Activated CD8-positive, alpha-beta memory T cell treated with anti-CD3 and anti-CD28 coated beads, Interleukin-2, amount 50 U/mL, for 48 hours (primary cell): ENCODE measurements at regions not wholly inside any gene's neighbourhood (a gene's known extent, or its start where the extent isn't known, plus 50 kb on each side); places are given as distances from the start of the nearest gene placed in this dataset.
"Not testable (repeated sequence)": the region's sequence is repeated elsewhere in the genome, so short reads cannot be mapped to it uniquely, and the experiment has no call there.

Experiments
- DNase-seq: peaks from one replicate; pipeline ENCODE4 v3.0.0-alpha.2; 2020

GRCh38 chr2:17058772-17059402 lies 393.3 kb upstream of the CYRIA start:
- no peak for DNase-seq

GRCh38 chr2:17057109-17058017 lies 391.7 kb upstream of the CYRIA start:
- DNase-seq, result no peak

GRCh38 chr2:17056236-17056635 lies 390.6 kb upstream of the CYRIA start:
- no peak for DNase-seq

DNA sequence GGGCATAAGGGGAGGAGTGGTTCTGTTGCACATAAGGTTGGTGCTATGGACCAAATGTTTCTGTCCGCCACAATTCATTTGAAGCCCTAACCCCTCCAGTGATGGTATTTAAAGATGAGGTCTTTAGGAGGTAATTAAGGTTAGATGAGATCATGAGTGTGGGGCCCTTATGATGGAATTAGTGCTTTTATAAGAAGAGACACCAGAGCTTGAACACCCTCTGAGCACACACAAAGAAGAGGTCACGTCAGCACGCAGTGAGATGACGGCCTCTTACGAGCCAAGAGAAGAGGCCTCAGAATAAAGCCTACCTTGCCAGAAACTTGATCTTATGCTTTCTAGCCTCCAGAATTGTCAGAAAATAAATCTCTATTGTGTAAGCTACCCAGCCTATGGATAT lies 386.4 kb upstream of the CYRIA start:
- no peak for DNase-seq

DNA sequence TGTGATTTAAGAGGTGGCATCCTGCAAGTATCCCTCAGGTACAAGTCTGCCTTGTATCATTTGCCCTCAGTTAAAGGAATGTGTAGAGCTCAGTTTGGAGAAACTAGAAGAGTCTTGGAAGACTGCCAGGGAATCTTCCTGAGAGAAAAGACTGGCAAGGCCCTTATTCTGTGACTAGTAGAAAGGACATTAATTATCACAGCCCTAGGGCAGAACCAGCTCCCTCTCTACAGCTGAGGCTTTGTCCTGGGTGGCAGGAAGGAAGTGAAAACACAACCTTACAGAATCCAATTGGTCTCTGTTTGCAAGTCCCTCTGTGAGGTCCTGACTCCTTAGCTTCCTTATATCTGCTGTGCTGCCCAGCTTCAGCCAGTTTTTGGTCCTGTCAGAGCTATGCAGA lies 385.9 kb upstream of the CYRIA start:
- no peak for DNase-seq

- no peak for DNase-seq
Observed at GRCh38 chr2:17043173-17043572, 377.5 kb upstream of the CYRIA start.

DNA sequence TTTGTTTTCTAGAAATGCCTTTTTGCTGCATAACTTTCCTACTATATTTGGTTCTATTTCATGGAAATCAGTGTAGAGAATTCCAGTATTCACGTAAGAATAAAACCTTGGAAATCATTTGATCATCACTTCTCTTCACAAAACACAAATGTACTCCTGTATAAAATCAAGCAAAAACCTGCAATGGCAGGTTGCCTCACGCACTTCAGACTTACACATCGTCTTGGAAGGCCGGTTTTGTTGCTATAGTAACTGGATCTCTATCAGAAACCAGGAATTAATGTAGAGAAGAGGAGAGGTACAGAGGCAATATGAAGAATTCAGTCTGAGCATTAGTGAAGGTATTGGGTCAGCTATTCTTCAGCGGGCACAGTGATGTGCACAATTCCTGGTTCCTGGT lies 370.7 kb upstream of the CYRIA start:
- DNase-seq, result no peak

DNA sequence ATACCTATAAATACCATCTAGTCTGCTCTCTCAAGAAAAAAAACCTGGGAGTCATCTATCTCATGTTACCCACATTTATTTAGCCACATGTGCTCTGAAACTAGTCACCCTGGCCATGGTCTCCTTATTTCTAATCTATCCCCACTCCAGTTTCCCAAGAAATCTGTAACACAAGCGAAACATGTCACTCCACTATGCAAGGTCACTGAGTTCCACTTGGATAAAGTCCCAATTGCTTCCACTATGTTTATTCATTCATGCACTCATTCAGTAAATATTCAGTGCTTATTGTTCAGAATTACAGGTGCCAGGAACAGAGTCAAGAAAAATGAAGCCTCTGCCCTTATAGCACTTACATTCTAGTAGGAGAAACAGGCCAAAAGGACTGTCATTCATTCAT lies 369.4 kb upstream of the CYRIA start:
- DNase-seq, result no peak

DNA sequence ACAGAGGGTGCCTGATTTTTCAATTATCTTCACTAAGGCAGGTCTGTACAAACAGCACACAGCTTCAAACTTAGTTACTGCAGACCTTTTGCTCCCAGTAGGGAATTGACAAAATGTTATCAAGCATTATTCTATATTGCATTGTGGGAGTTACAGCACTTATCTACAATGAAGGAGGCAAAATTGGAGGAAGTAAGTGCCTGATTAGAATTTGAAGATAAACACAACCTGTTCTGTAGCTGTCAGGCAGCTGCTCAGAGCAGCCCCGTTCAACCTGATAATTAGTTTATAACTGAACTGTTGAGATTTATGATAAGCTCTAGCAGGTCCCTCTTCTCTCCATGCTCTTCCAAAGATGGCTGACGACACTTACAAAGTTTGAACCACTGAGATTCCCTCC lies 364.4 kb upstream of the CYRIA start:
- no peak for DNase-seq

- DNase-seq, result no peak
Observed at GRCh38 chr2:17012297-17012696, 346.7 kb upstream of the CYRIA start.

GRCh38 chr2:17010104-17010503 lies 344.5 kb upstream of the CYRIA start:
- no peak for DNase-seq

- no peak for DNase-seq
Observed at GRCh38 chr2:17000184-17000482, 334.5 kb upstream of the CYRIA start.

- DNase-seq, result no peak
Observed at GRCh38 chr2:16999347-17000183, 333.9 kb upstream of the CYRIA start.

DNA sequence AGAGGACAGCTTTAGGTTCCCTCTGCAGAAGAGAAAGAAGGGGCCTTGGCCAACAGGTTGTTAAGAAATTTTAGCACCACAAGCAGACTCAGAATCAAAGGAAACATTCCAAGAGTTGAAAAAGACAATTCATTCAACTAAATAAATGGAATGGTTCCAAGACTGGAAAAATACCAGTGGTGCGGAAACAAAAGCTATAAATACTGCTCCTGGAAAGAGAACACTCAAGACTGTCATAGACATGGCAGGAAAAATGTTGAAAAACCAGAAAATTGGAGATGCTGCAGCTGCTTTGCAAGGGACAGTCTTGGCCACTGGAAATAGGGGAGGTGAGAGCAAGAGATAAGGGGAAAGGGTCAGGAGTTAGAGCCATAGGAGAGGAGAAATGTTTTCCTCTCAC lies 312.7 kb upstream of the CYRIA start:
- no peak for DNase-seq

GRCh38 chr2:16974688-16975087 lies 309.1 kb upstream of the CYRIA start:
- no peak for DNase-seq

DNA sequence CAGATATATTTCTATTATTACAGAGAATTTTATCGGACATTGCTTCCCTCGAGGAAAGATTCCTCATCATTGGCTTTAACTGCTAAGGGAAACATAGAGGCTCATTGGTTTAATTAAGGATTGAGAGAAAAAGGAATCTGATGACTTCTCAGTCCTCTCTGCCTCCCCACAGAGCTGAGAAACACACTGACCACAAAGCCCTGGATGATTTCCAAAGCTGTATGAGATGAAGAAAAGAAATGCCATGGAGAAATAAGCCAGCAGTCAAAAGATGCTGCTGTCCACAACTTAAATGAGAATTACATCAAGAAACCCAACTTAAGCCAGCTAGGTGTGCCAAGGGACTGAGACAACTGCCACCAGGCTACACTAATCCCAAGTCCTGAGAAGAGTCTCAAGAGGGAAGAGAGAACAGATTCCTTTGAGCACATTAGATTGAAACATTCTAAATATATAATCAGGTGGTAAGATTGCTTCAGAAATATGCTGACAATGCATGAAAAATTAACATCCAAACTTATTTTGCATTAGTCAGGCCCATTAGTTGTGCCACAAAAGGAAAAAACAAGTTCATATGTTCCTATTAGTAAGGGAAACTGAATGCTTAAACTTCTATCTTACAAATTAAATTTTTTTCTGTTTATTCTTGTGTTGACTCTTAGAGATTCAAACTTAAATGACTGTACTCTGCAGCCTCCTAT lies 308.1 kb upstream of the CYRIA start:
- DNase-seq, result no peak

DNA sequence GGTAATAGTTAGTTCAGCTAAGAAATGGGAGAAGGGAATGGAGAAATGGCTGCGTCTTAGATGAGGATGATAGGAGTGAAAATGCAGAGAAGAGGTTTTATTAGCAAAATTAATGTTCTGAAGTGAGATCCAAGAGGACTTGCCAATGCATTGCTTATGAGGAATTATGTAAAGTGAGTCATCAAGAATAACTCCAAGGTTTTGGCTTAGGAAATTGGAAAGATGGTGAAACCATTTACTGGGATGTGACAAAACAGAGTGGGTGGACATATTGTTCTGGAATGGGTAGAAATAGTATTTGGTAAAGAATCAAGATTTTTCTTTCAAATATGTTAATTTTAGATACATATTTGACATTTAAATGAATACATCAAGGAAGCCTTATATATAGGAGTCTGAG lies 306.6 kb upstream of the CYRIA start:
- DNase-seq, result no peak

DNA sequence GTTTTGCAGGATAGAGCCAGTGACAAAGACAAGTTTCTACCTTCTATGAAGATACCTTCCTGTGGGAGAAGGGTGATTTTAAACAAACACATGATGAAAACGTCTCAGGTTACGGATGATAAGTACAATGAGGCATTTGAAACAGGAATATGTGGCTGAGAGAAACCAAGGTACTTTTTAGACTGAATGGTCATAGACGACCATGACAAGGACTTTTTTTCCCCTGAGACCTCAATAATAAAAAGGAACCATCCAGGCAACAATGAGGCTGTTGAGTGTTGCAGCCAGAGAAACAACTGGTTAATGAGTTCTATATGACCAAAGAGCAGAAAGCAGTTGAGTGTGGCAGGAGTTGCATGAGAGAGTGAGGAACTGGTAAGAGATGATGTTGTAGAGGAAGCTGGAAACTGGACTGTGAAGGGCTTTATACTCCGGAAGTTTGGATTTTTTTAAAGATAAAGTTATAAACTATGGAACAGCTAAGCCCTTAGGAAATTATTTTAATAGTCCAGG lies 306.1 kb upstream of the CYRIA start:
- no peak for DNase-seq

DNA sequence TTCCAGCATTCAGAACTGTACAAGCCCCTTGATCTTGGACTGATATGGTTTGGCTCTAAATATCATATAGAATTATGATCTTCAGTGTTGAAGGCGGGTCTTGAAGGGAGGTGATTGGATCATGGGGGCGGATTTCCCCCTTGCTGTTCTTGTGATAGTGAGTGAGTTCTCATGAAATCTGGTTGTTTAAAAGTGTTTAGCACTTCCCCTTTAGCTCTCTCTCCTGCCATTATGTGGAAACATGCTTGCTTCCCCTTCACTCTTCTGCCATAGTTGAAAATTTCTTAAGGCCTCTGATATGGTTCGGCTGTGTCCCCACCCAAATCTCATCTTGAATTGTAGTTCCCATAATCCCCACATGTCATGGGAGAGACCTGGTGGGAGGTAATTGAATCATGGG lies 305.3 kb upstream of the CYRIA start:
- not testable (repeated sequence) for DNase-seq

GRCh38 chr2:16962505-16962904 lies 296.9 kb upstream of the CYRIA start:
- no peak for DNase-seq

GRCh38 chr2:16960579-16960978 lies 294.9 kb upstream of the CYRIA start:
- DNase-seq, result no peak

GRCh38 chr2:16958266-16958665 lies 292.6 kb upstream of the CYRIA start:
- DNase-seq, result no peak

DNA sequence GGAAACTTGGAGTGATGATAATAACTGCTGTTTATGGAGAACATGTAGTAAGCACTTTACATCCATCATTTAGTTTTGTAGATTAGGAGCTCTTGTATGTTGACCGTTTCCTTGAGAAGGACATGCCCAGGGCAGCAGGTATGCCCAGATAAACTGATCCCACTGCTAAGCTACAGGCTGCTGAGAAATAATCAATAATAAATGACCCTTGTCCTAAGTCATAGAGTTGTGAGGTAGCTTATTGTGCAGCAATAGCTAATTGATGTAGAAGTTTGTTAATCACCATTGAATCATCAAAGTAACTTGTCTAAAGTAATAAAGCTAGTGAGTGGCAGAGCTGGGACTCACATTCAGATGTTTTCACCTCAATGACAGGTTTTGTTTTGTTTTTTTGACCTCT lies 287.2 kb upstream of the CYRIA start:
- no peak for DNase-seq
